HG03378 (cell line): ENCODE measurements at regions not wholly inside any gene's neighbourhood (a gene's known extent, or its start where the extent isn't known, plus 50 kb on each side); places are given as distances from the start of the nearest gene placed in this dataset.

Experiments used
- ATAC-seq: cut with Tn5 transposase; IDR thresholded peaks from one replicate; pipeline ENCODE4 v1.9.1; 2021; ENCODE audit warnings: mild to moderate bottlenecking, moderate library complexity; ENCODE audit not compliant: unreplicated experiment

DNA sequence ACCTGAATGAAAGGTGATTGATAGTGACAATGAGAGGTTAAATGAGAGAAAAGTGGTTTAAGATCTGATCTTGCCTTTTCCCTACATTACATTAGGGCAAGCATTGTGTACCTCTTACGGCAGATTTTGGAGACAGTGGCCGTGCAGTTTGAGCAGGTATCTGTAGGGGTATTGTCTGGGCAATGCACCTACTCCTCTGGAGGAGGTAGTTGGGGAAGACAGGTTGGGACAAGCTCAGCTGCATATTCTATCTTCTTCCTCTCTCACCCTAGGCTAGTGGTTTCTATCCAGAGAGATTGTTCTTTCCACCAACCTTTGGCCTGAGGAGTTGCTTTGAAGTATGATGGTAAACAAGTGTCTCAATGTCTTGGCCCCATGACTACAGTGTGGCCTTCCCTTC lies 323.2 kb downstream of the CYP26B1 start:
- ATAC-seq, result no peak

DNA sequence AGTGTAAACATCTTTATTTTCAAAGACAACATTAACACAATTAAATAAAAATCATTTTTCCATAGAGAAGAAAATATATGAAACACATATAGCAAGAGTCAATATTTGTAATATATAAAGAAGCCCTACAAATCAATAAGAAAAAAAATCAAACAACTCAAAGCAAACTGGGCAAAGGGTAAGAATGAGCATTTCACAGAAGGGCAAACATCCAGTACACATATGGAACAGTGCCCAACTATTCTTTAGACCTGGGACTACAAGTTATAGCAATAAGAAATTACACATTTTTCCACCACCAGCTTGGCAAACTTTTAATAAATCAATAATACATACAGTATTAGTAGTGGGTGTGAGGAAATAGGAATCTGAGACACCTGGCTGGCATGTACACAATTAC lies 324.1 kb downstream of the CYP26B1 start:
- ATAC-seq, result no peak

DNA sequence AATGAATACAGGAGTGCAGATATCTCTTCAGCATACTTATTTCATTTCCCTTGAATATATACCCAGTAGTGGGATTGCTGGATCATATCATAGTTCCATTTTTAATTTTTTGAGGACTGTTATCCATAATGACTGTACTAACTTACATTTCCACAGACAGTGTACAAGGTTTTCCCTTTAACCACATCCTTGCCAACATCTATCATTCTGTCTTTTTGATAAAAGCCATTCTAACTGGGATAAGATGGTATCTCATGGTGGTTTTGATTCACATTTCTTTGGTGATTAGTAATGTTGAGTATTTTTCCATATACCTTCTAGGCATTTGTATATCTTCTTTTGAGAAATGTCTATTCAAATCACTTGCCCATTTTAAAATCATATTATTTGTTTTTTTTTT lies 325.2 kb downstream of the CYP26B1 start:
- no peak for ATAC-seq

DNA sequence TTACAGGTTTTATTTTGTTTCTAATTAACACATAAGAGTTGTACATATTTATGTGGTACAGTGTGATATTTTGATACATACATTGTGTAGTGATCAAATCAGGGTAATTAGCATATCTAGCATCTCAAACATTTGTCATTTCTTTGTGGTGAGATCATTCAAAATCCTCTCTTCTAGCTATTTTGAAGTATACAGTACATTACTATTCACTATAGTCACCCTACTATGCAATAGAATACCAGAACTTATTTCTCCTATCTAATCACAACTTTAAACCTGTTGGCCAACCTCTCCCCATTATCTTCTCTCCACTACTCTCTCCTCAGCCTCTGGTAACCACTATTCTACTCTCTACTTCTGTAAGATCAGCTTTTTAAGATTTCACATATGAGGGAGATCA lies 325.8 kb downstream of the CYP26B1 start:
- no peak for ATAC-seq

DNA sequence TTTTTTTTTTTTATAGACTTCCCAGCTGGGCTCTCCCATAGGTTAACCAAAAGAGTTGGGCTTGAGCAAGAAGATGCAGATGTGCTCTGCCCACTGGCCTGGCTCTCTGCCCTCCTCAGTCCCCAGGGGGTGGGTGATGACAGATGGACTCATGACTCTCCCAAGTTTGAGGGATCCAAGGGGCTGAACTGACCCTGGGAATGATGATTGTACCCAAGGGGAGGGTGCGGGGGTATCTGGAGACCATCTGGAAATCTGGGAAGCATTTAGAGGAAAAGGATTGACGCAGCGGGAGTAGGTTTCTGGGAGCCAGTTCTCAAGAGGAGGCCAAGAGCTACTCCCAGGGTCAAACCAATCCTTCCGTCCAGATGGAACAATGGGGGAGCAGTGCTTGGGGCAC lies 330.8 kb downstream of the CYP26B1 start:
- no peak for ATAC-seq

DNA sequence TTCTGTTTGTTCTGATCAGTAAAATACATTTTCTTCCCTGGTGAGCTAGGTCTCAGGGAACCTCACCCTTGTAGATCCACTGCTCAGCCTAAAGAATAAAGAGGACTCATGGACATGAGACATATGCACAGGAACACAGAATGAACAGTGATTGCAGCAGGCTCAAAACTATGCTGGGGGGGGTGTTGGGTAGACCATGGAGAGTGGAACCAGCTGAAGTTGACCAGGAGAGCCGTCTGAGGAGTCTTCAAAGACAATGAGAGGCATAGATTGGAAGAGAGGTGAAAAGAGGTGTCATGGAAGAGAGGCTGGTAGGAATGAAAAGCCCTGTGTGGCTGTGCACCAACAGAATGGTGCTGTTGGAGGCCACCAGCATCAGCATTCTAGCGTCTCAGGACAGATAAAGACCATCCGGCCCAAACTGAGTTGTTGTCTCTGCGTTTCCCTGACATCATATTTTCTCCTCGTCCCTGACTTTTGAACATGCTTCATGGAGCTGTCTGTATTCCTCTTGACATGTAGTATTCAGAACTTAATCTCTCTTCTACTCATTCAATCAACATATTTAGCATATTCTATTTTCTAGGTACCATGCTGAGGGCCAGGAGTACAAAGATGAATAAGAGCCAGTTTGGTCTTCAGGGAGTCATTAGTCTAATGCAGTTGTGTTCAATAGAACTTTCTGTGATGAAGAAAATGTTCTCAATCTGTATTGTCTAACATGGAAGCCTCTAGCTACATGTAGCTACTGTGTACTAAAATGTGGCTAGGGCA lies 331.8 kb downstream of the CYP26B1 start:
- ATAC-seq, result no peak

DNA sequence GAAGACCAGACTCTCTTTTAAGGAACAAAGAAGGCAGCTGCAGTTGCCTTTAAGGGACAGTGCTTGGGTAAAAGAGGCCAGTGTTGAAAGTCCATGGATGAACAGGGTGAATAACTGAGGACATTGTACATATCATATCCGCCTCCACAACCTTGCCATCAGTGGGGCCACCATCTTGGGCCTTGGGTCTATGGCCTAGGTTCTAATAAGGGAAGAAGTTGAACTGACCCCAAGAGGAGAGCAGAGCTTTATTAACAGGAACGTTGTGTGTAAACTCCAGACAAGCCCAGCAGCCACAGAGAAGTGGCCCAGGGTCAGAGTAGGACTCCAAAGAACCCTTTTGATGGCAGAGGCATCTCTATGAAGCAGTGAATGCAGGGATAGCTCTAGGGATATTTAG lies 332.8 kb downstream of the CYP26B1 start:
- no peak for ATAC-seq

DNA sequence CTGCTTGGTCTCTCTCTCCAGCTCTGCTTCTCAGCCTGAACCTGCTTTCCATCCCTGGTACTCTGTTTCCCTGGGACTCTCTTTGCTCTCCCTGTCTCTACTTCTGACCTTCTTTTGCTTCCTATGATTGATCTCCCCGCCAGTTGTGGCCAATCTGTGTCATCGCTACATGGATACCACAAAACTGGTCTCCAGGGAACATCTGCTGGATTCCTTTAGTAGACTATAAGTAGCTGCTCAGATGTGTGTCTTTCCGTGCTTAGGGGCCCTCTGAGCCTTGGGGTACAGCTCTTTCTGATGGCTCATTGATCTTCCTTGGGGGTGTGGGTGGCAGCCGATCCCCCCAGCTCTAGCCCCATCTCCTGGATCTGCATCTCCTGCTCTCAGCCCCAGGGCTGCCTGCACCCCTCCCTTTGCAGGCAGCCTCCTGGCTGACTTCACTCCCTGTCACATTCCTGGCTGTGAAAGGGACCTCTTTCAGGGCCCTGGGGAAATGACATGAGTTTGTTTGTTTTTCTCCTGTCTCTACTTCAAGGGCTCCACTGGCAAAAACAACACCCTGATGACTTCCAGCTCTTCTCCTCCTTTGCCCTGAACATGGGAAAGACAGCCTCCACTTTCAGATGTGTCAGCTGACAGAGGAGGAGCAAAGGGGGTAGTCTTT lies 333.7 kb downstream of the CYP26B1 start:
- ATAC-seq, result no peak

DNA sequence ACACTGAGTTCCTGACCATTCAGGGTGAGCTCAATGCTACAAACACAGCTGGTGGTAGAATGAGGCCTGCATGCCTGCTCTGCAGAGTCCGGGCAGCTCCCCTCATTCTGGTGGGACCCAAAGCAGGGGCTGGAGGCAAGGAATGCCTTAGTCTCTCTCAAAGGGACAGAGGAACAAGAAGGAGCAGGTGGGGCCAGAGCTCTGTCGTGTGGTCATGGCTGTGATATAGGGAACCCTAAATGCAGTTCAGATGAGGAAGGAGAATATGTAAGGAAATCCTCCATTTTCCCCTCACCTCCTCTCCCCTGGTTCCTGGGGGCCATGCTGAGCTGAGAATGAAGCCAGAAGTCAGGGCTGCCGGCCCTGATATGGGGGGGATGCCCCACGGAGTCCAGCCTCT lies 334.3 kb downstream of the CYP26B1 start:
- no peak for ATAC-seq

DNA sequence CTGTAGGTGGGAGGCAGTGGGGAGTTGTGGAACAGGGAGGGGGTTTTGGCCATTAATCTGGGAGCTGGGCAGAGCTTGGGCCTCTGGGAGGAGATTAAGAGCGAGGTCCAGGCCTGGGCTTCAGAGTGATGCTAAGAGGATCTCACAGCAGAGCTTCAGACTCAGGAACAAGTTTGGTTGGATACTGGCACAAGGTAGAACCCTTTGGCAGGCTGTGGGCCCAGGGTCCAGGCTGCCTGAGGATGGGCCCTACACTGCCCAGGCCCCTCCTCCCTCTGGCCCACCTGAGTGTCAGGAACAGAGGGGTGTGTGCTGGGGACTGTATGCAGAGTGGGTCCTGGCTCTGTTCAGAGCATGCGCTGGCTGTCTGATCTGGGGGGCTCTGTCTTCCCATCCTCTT lies 334.9 kb downstream of the CYP26B1 start:
- ATAC-seq, result no peak

DNA sequence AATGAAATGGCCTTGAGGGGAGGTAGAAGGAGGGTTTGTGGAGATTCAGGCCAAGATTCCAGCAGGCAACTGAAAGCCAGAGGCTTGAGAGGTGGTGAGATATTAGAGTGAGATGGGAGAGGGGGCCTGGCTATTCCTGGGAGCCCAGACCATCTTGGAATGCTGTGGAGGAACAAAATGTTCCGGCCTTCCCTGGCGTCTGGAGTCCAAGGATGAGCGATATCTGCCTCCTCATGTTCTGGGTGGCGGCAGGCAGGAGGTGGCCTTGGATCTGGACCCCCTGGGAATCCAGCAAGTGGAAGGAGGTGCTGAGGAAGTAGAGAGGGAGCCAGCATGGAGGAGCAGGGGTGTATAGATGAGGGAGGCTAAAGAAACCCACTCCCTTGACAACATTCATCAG lies 335.9 kb downstream of the CYP26B1 start:
- ATAC-seq, result no peak

DNA sequence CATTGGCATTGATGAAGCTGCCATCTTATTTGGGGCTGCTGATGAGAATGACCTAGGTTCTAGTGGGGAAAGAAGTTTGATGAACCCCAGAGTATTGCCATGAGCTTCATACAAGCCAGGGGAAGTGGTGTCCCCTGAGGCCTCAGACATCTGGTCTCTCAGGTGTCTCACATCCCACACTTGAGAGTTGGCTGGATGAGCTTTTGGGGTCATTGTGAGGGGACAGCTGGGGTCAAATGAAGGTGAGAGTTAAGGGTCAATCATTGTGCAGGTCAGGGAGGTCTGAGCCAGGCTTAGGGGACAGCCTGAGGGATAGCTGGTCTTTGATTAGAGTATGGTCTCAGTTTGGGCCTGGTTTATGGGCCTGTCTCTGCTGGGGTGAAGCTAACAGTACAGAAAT lies 336.5 kb downstream of the CYP26B1 start:
- ATAC-seq, result no peak

DNA sequence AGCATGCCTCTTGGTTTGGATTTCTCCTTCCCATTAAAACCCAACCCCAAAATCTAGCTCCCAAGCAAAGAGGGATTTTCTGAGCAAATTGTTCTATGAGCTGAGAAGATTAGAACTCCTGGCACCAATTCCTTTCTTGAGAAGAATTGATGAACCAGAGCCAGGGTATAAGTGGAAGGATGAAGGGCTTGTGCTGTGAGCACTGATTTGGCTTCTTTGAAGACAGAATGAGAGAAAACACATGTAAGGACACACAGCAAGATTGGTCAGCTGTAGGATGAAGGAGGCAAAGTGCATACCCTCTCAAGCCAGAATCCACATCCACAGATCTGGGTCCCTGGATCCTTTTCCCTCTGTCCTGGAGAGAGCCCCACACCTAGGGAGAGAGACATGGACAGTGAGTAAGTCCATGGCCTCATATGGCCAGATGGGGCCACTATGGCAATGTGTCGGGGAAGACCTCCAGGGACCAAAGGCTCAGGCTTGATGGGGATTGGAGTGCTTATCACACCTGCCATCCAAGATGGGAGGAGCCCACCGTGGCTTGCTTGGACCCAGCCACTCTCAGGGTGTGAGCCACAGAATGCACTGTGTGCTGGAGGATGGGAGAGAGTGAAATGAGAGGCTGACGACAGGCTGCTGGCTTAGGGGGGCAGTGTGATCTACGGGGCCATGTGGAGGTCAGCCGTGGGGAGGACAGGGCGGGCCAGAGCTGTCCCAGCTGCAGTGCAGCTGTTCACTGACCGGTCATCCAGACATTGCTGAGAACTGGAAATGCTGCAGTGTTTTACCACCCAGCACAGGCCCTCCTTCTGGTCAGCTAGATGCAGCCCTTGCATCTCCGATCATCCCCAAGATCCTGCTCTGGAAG lies 339.8 kb downstream of the CYP26B1 start:
- ATAC-seq, result no peak

DNA sequence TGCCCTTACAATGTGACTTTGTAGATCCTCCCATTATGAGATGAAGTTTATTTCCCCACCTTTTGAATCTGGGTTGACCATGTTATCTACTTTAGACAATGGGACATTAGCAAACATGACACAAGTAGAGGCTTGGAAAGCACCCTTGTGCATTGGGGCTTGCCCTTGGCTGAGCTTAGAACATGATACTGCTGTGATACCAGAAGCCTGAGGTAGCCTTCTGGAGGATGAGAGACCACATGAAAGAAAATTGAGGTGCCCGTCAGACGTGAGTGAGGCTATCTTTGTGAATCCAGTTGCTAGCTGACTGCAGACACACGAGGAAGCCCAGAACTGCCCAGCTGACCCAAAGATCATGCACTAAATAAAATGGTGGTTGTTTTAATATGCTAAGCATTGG lies 341.2 kb downstream of the CYP26B1 start:
- no peak for ATAC-seq

DNA sequence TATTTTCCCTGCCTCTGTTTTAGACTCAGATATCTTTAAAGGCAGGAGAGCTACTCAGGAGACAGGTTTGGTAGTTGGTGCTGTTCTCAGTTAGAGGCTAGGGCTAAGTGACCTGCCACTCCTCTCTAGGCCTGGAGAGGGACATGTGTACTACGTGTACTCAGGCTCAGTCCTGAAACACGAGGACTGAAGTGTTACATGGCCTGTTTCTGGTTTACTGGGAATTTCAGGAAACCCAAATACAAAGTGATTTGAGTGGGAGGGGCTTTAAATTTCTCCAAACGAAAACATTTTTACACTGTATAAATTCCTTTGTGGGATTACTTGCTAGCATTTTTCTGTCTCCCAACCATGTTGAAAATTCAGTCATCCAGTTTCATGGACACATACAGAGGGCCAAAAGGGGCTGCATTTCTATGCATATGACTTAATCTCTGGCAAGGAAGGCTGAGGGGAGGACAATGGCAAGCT lies 343.3 kb downstream of the CYP26B1 start:
- no peak for ATAC-seq

DNA sequence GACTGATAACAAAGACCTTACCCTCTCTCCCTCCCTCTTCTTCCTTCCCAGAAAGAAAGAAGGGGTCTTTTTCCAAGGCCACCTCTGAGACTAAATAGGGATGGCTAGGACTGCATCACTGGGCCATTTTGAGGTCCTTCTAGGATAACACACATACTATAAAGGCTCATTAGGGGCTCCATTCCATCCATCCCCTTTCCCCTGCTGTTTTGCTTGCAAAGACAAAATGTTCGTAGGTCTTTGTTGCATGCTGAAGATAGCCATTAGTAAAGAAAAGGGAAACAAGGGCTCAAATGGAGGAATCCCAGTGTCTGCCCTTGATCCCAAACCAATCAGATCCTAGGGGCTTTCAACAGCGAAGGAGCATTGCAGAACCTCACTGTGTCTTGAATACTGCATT lies 344.3 kb downstream of the CYP26B1 start:
- ATAC-seq, result no peak

DNA sequence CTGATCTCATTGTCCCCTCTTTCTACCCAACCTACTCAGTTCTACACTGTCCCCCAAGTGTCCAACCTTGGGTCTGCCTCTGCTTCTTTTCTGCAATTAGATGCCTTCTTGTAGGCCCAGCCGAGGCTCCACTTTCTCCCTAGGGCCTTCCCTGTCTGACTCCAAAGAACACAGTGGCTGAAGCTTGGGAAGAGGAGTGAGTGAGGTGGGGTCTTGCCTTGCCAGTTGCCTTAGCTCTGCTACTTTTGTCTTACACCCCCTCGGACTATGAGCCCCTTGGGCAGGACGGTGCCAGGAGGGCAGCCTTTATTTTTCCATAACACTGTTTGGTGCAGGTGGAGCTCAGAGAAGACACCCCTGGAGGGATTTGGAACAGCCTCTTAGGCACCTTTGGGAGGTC lies 345.1 kb downstream of the CYP26B1 start:
- ATAC-seq, result no peak

DNA sequence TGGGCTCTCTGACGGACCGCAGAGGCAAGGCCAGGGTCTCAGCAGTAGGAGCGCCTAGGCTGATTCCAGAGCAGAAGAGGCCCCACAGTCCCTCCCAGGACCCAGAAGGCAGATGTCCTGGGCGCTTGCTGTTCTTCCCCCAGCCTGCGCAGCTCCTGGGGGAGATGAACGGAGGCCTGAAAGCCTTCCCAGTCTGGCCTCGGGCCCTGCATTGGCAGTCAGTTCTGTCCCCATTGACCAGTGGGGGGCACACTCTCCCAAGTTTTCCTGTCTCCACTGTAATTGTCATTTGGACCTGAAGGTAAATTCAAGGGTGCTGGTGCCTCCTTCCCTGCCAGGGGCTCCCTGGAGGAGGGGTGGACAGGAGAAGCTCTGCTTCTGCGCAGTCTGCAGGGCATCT lies 345.7 kb downstream of the CYP26B1 start:
- ATAC-seq, result no peak

DNA sequence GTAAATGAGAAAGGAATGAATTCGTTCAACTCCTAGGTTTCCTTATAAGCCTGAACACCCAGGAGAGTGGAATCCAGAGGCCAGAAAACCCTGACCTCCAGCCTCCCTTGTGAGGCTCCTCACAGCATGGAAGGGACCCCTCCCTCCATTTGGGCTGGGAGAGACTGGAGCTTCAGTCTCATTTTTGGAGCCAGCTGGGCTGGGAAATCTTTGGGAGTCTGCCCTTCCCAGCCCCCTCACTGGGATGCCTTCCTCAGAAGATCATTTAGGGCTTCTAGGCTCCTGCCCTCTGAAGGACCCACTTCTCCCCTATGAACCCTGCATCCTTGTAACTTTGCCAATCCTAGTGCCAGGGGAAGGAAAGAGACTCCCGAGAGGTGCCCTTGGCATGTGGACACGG lies 346.1 kb downstream of the CYP26B1 start:
- no peak for ATAC-seq

DNA sequence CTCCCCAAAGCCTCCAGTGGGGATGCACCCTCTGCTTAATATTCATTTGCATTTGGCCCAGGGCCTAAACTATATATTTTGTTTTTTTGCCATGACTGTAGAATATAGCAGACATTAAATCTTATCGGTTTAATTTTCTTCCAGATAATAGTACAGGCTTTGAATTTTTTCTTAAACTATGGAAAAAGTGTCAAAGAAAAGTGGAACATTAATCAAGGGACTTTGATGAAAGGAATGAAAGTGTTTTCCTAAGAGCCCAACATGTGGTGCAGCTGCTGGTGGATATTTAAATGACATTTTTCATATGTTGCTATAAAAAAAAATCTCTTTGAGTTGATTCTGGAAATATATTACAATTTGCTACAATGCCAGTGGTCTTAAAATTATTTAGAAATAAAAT lies 346.8 kb downstream of the CYP26B1 start:
- no peak for ATAC-seq

DNA sequence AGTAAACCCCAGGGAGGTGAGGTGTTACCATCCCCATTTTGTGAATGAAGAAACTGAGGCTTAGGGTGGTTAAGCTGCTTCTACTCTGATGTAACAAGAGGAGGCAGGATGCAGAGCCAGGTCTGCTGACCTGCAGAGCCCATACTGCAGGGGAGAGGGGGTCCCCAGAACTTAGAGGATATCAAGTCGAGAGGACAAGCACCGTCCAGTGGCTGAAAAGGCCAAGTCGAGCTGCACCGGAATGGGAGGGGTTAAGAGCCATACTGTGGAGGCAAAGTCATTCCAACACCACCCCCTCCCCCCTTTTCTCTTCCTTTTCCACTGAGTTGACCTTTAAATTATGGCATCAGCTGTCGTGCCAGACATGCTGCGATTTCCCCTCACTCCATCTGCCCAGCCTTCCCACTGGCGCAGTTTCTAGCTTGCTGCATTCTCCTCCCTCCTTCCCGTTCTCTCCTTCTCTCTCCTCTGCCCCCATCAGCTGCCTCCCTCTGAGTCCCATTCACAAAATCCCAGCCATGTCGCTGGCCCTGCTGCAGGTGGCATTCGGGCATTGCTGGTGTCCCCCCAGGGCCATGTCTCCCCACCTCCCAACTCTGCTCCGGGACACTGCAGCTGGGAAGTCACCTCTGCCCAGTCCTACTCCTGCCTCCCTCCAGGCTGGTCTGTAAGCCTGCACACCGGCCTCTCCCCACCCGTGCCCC lies 346.9 kb downstream of the DYSF start:
- ATAC-seq, result no peak
